ENCODE measurements at regions not wholly inside any gene's neighbourhood (a gene's known extent, or its start where the extent isn't known, plus 50 kb on each side); places are given as distances from the start of the nearest gene placed in this dataset.
A peak's percentile ranks its signal among the peaks of the same experiment; 100 is the strongest.

DNA sequence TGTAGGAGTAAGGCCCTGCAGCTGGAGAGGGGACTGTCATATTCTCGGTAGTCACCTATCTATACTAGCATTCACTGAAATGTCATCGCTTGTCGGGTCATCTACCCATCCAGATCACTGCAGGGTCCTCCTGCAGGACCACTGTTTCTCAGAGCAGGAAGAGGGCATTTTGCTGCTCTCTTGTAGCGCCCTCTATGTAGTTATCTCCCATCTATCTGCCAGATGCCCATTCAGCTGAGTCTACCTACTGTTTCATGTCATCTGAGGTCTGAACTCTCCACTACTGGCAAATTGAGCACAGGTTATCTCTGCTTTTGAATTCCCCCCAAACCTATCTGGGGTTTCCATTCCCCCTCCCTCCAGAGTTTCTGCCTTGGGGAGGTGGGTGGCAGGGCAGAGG is 258.2 kb upstream of the FOXD3 start:
- no peak overlapping the region for H3K4me2 ChIP-seq (ENCODE audit: low read length)
- no peaks in the 10 kb centered on the region for H3K36me3 ChIP-seq (ENCODE audit: insufficient read depth, low read length)
- H4K20me1 ChIP-seq (ENCODE audit: insufficient read depth): no peaks in the 10 kb centered on the region
- H3F3A ChIP-seq (ENCODE audit: insufficient read depth, low read length, poor library complexity, severe bottlenecking): no peaks in the 10 kb centered on the region
- H3K27me3 ChIP-seq (ENCODE audit: insufficient read depth, low read depth, low read length): no peaks in the 10 kb centered on the region
- no peaks in the 10 kb centered on the region for H3K9me3 ChIP-seq (ENCODE audit: low read length)
- no peak overlapping the region for H3K9ac ChIP-seq (ENCODE audit: low read length)
- no peaks in the 10 kb centered on the region for H3K79me2 ChIP-seq (replicated peaks; ENCODE audit: insufficient read depth, low read length)
- H3K9me2 ChIP-seq (ENCODE audit: insufficient read depth, low read length): no peaks in the 10 kb centered on the region
- TF ChIP-seq POLR2AphosphoS5 (IDR thresholded peaks at IDR 0.05) (no peak), EZH2 (IDR thresholded peaks at IDR 0.05; ENCODE audit: borderline replicate concordance, insufficient read depth, low read length, poor library complexity, severe bottlenecking) (no peak), TAF1 (IDR thresholded peaks at IDR 0.05; ENCODE audit: low read depth) (no peak), RAD21 (conservative IDR thresholded peaks at IDR 0.05) (no peak), EP300 (conservative IDR thresholded peaks at IDR 0.05; ENCODE audit: poor library complexity, severe bottlenecking) (no peak), SMC3 (conservative IDR thresholded peaks at IDR 0.05; ENCODE audit: poor library complexity) (no peak), MXI1 (conservative IDR thresholded peaks at IDR 0.05; ENCODE audit: poor library complexity, severe bottlenecking) (no peak)
- TF ChIP-seq, protein P1, sequence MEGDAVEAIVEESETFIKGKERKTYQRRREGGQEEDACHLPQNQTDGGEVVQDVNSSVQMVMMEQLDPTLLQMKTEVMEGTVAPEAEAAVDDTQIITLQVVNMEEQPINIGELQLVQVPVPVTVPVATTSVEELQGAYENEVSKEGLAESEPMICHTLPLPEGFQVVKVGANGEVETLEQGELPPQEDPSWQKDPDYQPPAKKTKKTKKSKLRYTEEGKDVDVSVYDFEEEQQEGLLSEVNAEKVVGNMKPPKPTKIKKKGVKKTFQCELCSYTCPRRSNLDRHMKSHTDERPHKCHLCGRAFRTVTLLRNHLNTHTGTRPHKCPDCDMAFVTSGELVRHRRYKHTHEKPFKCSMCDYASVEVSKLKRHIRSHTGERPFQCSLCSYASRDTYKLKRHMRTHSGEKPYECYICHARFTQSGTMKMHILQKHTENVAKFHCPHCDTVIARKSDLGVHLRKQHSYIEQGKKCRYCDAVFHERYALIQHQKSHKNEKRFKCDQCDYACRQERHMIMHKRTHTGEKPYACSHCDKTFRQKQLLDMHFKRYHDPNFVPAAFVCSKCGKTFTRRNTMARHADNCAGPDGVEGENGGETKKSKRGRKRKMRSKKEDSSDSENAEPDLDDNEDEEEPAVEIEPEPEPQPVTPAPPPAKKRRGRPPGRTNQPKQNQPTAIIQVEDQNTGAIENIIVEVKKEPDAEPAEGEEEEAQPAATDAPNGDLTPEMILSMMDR (IDR thresholded peaks at IDR 0.05; ENCODE audit: poor library complexity, severe bottlenecking): no peak
- TF ChIP-seq, protein P2, sequence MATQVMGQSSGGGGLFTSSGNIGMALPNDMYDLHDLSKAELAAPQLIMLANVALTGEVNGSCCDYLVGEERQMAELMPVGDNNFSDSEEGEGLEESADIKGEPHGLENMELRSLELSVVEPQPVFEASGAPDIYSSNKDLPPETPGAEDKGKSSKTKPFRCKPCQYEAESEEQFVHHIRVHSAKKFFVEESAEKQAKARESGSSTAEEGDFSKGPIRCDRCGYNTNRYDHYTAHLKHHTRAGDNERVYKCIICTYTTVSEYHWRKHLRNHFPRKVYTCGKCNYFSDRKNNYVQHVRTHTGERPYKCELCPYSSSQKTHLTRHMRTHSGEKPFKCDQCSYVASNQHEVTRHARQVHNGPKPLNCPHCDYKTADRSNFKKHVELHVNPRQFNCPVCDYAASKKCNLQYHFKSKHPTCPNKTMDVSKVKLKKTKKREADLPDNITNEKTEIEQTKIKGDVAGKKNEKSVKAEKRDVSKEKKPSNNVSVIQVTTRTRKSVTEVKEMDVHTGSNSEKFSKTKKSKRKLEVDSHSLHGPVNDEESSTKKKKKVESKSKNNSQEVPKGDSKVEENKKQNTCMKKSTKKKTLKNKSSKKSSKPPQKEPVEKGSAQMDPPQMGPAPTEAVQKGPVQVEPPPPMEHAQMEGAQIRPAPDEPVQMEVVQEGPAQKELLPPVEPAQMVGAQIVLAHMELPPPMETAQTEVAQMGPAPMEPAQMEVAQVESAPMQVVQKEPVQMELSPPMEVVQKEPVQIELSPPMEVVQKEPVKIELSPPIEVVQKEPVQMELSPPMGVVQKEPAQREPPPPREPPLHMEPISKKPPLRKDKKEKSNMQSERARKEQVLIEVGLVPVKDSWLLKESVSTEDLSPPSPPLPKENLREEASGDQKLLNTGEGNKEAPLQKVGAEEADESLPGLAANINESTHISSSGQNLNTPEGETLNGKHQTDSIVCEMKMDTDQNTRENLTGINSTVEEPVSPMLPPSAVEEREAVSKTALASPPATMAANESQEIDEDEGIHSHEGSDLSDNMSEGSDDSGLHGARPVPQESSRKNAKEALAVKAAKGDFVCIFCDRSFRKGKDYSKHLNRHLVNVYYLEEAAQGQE (IDR thresholded peaks at IDR 0.05; ENCODE audit: borderline replicate concordance): no peak
- no peak overlapping the region for H3K27ac ChIP-seq (ENCODE audit: low read length)
- no peak overlapping the region for H3K4me3 ChIP-seq (ENCODE audit: low read length)
- H2AFZ ChIP-seq (ENCODE audit: low read depth, low read length): no peak overlapping the region

DNA sequence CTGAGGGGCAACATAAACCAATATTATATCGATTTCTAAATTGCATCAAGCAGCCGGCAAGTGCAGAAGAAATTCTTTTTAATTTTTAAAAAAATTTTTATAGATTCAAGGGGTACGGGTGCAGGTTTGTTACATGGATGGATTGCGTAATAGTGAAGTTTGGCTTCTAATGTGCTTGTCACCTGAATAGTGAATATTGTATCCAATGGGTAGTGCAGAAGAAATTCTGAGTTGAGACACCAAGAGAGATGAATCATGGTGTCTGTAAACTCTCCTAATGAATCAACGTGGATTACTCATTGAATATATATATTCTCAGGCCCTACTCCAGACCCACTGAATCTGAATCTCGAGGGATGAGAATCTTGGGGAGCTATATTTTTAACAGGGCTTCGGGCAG is 253.7 kb upstream of the FOXD3 start:
- H3K36me3 ChIP-seq (ENCODE audit: insufficient read depth, low read length): no peaks in the 10 kb centered on the region
- H3K9ac ChIP-seq (ENCODE audit: low read length): no peak overlapping the region
- TF ChIP-seq EZH2 (IDR thresholded peaks at IDR 0.05; ENCODE audit: borderline replicate concordance, insufficient read depth, low read length, poor library complexity, severe bottlenecking): no peak
- TF ChIP-seq SMC3 (conservative IDR thresholded peaks at IDR 0.05; ENCODE audit: poor library complexity): no peak
- TF ChIP-seq TAF1 (IDR thresholded peaks at IDR 0.05; ENCODE audit: low read depth): no peak
- TF ChIP-seq MXI1 (conservative IDR thresholded peaks at IDR 0.05; ENCODE audit: poor library complexity, severe bottlenecking): no peak
- TF ChIP-seq RAD21 (conservative IDR thresholded peaks at IDR 0.05): no peak
- no peak for TF ChIP-seq POLR2AphosphoS5 (IDR thresholded peaks at IDR 0.05)
- TF ChIP-seq, protein P1 (IDR thresholded peaks at IDR 0.05; ENCODE audit: poor library complexity, severe bottlenecking): no peak
- TF ChIP-seq EP300 (conservative IDR thresholded peaks at IDR 0.05; ENCODE audit: poor library complexity, severe bottlenecking): no peak
- H3K9me2 ChIP-seq (ENCODE audit: insufficient read depth, low read length): no peaks in the 10 kb centered on the region
- no peaks in the 10 kb centered on the region for H3K79me2 ChIP-seq (replicated peaks; ENCODE audit: insufficient read depth, low read length)
- no peak overlapping the region for H3K4me3 ChIP-seq (ENCODE audit: low read length)
- H3K4me2 ChIP-seq (ENCODE audit: low read length): no peak overlapping the region
- H4K20me1 ChIP-seq (ENCODE audit: insufficient read depth): no peaks in the 10 kb centered on the region
- H3F3A ChIP-seq (ENCODE audit: insufficient read depth, low read length, poor library complexity, severe bottlenecking): no peaks in the 10 kb centered on the region
- peaks cover 1% of the 10 kb centered on the region for H3K27me3 ChIP-seq (ENCODE audit: insufficient read depth, low read depth, low read length)
- H3K9me3 ChIP-seq (ENCODE audit: low read length): no peaks in the 10 kb centered on the region
- H3K27ac ChIP-seq (ENCODE audit: low read length): peak overlapping the region; percentile 72
- no peak overlapping the region for H2AFZ ChIP-seq (ENCODE audit: low read depth, low read length)

Measured in neural cell (in vitro differentiated cells).